HEK293 (cell line): ENCODE measurements at regions not wholly inside any gene's neighbourhood (a gene's known extent, or its start where the extent isn't known, plus 50 kb on each side); places are given as distances from the start of the nearest gene placed in this dataset.

ENCODE experiments used
- CTCF ChIA-PET: fragments of 350-600 bp; formaldehyde crosslinking; extraction: SDS; loops from one replicate; lab custom pipeline; 2021; ENCODE audit warnings: antibody characterized with exemption; lab: Yijun Ruan, JAX
- POLR2A ChIA-PET: fragments of 300-600 bp; formaldehyde crosslinking; extraction: SDS; loops from one replicate; lab custom pipeline; 2020; ENCODE audit warnings: antibody characterized with exemption, inconsistent platforms; lab: Yijun Ruan, JAX
- H3K27ac ChIP-seq: fragments of 200-500 bp; sonication (Bioruptor generic); 2 replicates; pipeline ENCODE4 v1.5.1; 2014; ENCODE audit warnings: low read depth, low read length, control low read depth, inconsistent platforms; ENCODE audit errors: extremely low read depth
- H3K36me3 ChIP-seq, 2 experiments: fragments of 200-500 bp in 1 of 2; sonication (Bioruptor generic) in 1 of 2; 1 replicate in 1 of 2; 2 replicates in 1 of 2; pipeline ENCODE4 v1.5.1; 2014 to 2017; ENCODE audit warnings: inconsistent platforms in 2 of 2, low read length in 2 of 2; ENCODE audit not compliant: control insufficient read depth in 2 of 2, insufficient read depth in 1 of 2
- H3K4me1 ChIP-seq: fragments of 200-500 bp; sonication (Bioruptor generic); 2 replicates; pipeline ENCODE4 v1.5.1; 2014; ENCODE audit warnings: mild to moderate bottlenecking, low read length, inconsistent platforms; ENCODE audit not compliant: control insufficient read depth, insufficient read depth
- H3K4me3 ChIP-seq: 2 replicates; pipeline ENCODE4 v1.5.1; 2011; ENCODE audit warnings: low read depth, mild to moderate bottlenecking, control low read depth, low read length, moderate library complexity
- H3K9me3 ChIP-seq: fragments of 200-500 bp; sonication (Bioruptor generic); 2 replicates; pipeline ENCODE4 v1.5.1; 2014; ENCODE audit warnings: low read depth, low read length, inconsistent platforms; ENCODE audit not compliant: control insufficient read depth, insufficient read depth
- FEZF1 ChIP-seq: fragments of 450-650 bp; formaldehyde crosslinking; IDR thresholded peaks from 2 replicates; pipeline ENCODE4 v1.5.1; 2016; ENCODE audit warnings: missing biosample characterization, missing genetic modification characterization
- TSHZ1 ChIP-seq: fragments of 450-650 bp; formaldehyde crosslinking; IDR thresholded peaks from 2 replicates; pipeline ENCODE4 v1.5.1; 2016; ENCODE audit warnings: missing biosample characterization, missing genetic modification characterization, borderline replicate concordance
- WT1 ChIP-seq: fragments of 450-650 bp; formaldehyde crosslinking; IDR thresholded peaks from 2 replicates; pipeline ENCODE4 v1.5.1; 2016; ENCODE audit warnings: missing biosample characterization, missing genetic modification characterization
- YY2 ChIP-seq: fragments of 450-650 bp; formaldehyde crosslinking; IDR thresholded peaks from 2 replicates; pipeline ENCODE4 v1.5.1; 2016; ENCODE audit warnings: missing biosample characterization, missing genetic modification characterization
- ZBTB11 ChIP-seq: fragments of 450-650 bp; formaldehyde crosslinking; conservative IDR thresholded peaks from 2 replicates; pipeline ENCODE4 v1.5.1; 2016; ENCODE audit warnings: low read depth, missing biosample characterization, missing genetic modification characterization
- ZBTB20 ChIP-seq: fragments of 450-650 bp; formaldehyde crosslinking; IDR thresholded peaks from 2 replicates; pipeline ENCODE4 v1.5.1; 2016; ENCODE audit warnings: missing biosample characterization, missing genetic modification characterization
- ZBTB21 ChIP-seq: fragments of 450-650 bp; formaldehyde crosslinking; IDR thresholded peaks from 2 replicates; pipeline ENCODE4 v1.5.1; 2017; ENCODE audit warnings: missing biosample characterization, missing genetic modification characterization
- ZNF10 ChIP-seq: fragments of 450-650 bp; formaldehyde crosslinking; IDR thresholded peaks from 2 replicates; pipeline ENCODE4 v1.5.1; 2017; ENCODE audit warnings: missing biosample characterization, missing genetic modification characterization
- ZNF146 ChIP-seq: fragments of 450-650 bp; formaldehyde crosslinking; IDR thresholded peaks from 2 replicates; pipeline ENCODE4 v1.5.1; 2016; ENCODE audit warnings: missing biosample characterization, missing genetic modification characterization
- ZNF175 ChIP-seq: fragments of 450-650 bp; formaldehyde crosslinking; IDR thresholded peaks from 2 replicates; pipeline ENCODE4 v1.5.1; 2016; ENCODE audit warnings: missing biosample characterization, missing genetic modification characterization
- ZNF2 ChIP-seq: fragments of 450-650 bp; formaldehyde crosslinking; IDR thresholded peaks from 2 replicates; pipeline ENCODE4 v1.5.1; 2016; ENCODE audit warnings: missing biosample characterization, missing genetic modification characterization
- ZNF214 ChIP-seq: fragments of 450-650 bp; formaldehyde crosslinking; IDR thresholded peaks from 2 replicates; pipeline ENCODE4 v1.5.1; 2017; ENCODE audit warnings: missing biosample characterization, mild to moderate bottlenecking, missing genetic modification characterization, borderline replicate concordance
- ZNF302 ChIP-seq: fragments of 450-650 bp; formaldehyde crosslinking; IDR thresholded peaks from 2 replicates; pipeline ENCODE4 v1.5.1; 2016; ENCODE audit warnings: missing biosample characterization, missing genetic modification characterization, low read depth
- ZNF366 ChIP-seq: fragments of 450-650 bp; formaldehyde crosslinking; conservative IDR thresholded peaks from 2 replicates; pipeline ENCODE4 v1.5.1; 2016; ENCODE audit warnings: missing biosample characterization, missing genetic modification characterization
- ZNF391 ChIP-seq: fragments of 450-650 bp; formaldehyde crosslinking; IDR thresholded peaks from 2 replicates; pipeline ENCODE4 v1.5.1; 2016; ENCODE audit warnings: low read depth, missing biosample characterization, missing genetic modification characterization, borderline replicate concordance
- ZNF548 ChIP-seq: fragments of 450-650 bp; formaldehyde crosslinking; IDR thresholded peaks from 2 replicates; pipeline ENCODE4 v1.5.1; 2016; ENCODE audit warnings: missing biosample characterization, missing genetic modification characterization
- ZNF560 ChIP-seq: fragments of 450-650 bp; formaldehyde crosslinking; IDR thresholded peaks from 2 replicates; pipeline ENCODE4 v1.5.1; 2017; ENCODE audit warnings: missing biosample characterization, missing genetic modification characterization, borderline replicate concordance
- ZNF626 ChIP-seq: fragments of 450-650 bp; sonication (Bioruptor Pico); formaldehyde crosslinking; IDR thresholded peaks from 2 replicates; pipeline ENCODE4 v1.5.1; 2018; ENCODE audit warnings: missing biosample characterization, missing genetic modification characterization, inconsistent platforms
- ZNF747 ChIP-seq: fragments of 450-650 bp; formaldehyde crosslinking; IDR thresholded peaks from 2 replicates; pipeline ENCODE4 v1.5.1; 2016; ENCODE audit warnings: missing biosample characterization, missing genetic modification characterization
- ZSCAN30 ChIP-seq: fragments of 450-650 bp; IDR thresholded peaks from 2 replicates; pipeline ENCODE4 v1.5.1; 2018; ENCODE audit warnings: missing biosample characterization, mild to moderate bottlenecking, missing genetic modification characterization, moderate library complexity
- TF ChIP-seq, protein P1 (sequence below): fragments of 450-650 bp; formaldehyde crosslinking; IDR thresholded peaks from 2 replicates; pipeline ENCODE4 v1.5.1; 2016; ENCODE audit warnings: missing biosample characterization, missing genetic modification characterization
- TF ChIP-seq, protein P2 (sequence below): IDR thresholded peaks from 2 replicates; pipeline ENCODE4 v1.6.1; 2011; ENCODE audit warnings: mild to moderate bottlenecking, low read depth, low read length, borderline replicate concordance

GRCh38 chr5:164561933-164562872, 1056.8 kb downstream of the MAT2B start:
- CTCF ChIA-PET: interaction anchor here (0.7 kb wide), 1 partner anchor 7 kb away, joined by 3 read pairs; no protein-coding TSS in a partner anchor
- no peak overlapping the region for H3K4me3 ChIP-seq

GRCh38 chr5:164563370-164563769, 1058.0 kb downstream of the MAT2B start:
- Histone ChIP-seq H3K4me1 (no peaks in the 10 kb centered on the region), H3K4me3 (no peak overlapping the region), H3K27ac (no peak overlapping the region), H3K9me3 (no peaks in the 10 kb centered on the region), H3K36me3 (no peaks in the 10 kb centered on the region)
- ChIA-PET CTCF (interaction anchor here (0.7 kb wide), 1 partner anchor 8 kb away, joined by 3 read pairs; no protein-coding TSS in a partner anchor), POLR2A (no interaction called here)
- TF ChIP-seq ZBTB11 (tag by site-specific recombination) (no peak), FEZF1 (tag by site-specific recombination) (no peak), ZNF548 (tag by site-specific recombination) (no peak), ZNF146 (tag by site-specific recombination) (no peak), ZNF747 (tag by site-specific recombination) (no peak)

More at GRCh38 chr5:164561933-164562872, 1056.8 kb downstream of the MAT2B start:
- TF ChIP-seq ZBTB20 (tag by site-specific recombination) (no peak), YY2 (tag by site-specific recombination) (no peak), ZNF175 (no peak), ZNF2 (no peak), ZBTB21 (no peak), ZNF391 (tag by site-specific recombination) (no peak), ZNF626 (tag by site-specific recombination) (no peak)
- Histone ChIP-seq H3K9me3 (no peaks in the 10 kb centered on the region), H3K4me1 (no peaks in the 10 kb centered on the region), H3K27ac (no peak overlapping the region), H3K36me3 (no peaks in the 10 kb centered on the region)
- POLR2A ChIA-PET: no interaction called here

- no peak overlapping the region for H3K27ac ChIP-seq
- no peaks in the 10 kb centered on the region for H3K4me1 ChIP-seq
- H3K4me3 ChIP-seq: no peak overlapping the region
- POLR2A ChIA-PET: no interaction called here
- no peaks in the 10 kb centered on the region for H3K36me3 ChIP-seq
- no peaks in the 10 kb centered on the region for H3K9me3 ChIP-seq
- CTCF ChIA-PET: no interaction called here
- TF ChIP-seq ZNF302 (tag by site-specific recombination): no peak
- no peak for TF ChIP-seq ZNF366 (tag by site-specific recombination)
- TF ChIP-seq, protein P1, sequence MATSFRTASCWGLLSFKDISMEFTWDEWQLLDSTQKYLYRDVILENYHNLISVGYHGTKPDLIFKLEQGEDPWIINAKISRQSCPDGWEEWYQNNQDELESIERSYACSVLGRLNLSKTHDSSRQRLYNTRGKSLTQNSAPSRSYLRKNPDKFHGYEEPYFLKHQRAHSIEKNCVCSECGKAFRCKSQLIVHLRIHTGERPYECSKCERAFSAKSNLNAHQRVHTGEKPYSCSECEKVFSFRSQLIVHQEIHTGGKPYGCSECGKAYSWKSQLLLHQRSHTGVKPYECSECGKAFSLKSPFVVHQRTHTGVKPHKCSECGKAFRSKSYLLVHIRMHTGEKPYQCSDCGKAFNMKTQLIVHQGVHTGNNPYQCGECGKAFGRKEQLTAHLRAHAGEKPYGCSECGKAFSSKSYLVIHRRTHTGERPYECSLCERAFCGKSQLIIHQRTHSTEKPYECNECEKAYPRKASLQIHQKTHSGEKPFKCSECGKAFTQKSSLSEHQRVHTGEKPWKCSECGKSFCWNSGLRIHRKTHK (tag by site-specific recombination): no peak
- TF ChIP-seq ZNF10 (tag by site-specific recombination): no peak
- TF ChIP-seq ZNF560: no peak
- TF ChIP-seq, protein P2, sequence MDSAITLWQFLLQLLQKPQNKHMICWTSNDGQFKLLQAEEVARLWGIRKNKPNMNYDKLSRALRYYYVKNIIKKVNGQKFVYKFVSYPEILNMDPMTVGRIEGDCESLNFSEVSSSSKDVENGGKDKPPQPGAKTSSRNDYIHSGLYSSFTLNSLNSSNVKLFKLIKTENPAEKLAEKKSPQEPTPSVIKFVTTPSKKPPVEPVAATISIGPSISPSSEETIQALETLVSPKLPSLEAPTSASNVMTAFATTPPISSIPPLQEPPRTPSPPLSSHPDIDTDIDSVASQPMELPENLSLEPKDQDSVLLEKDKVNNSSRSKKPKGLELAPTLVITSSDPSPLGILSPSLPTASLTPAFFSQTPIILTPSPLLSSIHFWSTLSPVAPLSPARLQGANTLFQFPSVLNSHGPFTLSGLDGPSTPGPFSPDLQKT: no peak
- TF ChIP-seq ZSCAN30: no peak
- TF ChIP-seq ZNF214 (tag by site-specific recombination): no peak
- TF ChIP-seq TSHZ1 (tag by site-specific recombination): no peak
- no peak for TF ChIP-seq WT1 (tag by site-specific recombination)
Measured at GRCh38 chr5:164573397-164573796, 1068.0 kb downstream of the MAT2B start.
